ENCODE measurements at regions not wholly inside any gene's neighbourhood (a gene's known extent, or its start where the extent isn't known, plus 50 kb on each side); places are given as distances from the start of the nearest gene placed in this dataset.

DNA sequence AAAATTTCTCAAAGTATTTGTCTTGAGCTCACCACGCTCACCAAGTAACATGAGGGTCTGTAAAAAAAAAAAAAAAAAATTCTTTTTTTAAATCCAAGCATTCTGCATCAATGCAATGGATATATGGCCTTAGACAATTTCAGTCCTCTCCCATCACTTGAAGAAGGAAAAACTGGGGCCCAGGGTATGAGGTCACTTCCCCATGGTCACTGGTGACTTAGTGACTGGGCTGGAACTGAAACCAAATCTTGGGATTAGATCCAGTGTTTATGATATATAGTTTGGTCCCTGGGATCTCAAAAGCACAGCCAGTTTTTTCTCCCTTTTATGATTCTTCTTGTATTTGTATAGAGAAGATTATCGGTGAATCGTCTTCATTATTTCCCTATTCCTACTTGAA is 477.9 kb upstream of the TNP1 start:
- H3K9ac ChIP-seq (ENCODE audit: low read length) = no peak overlapping the region
- WGBS (ENCODE audit: extremely low coverage, insufficient coverage, low lambda C conversion rate) = no CpG with 5 or more reads among the region's 3 CpGs
- no peaks in the 10 kb centered on the region for H3K36me3 ChIP-seq (ENCODE audit: control insufficient read depth, insufficient read depth, low read length)
- no peaks in the 10 kb centered on the region for H3K79me2 ChIP-seq (ENCODE audit: control insufficient read depth, insufficient read depth, low read length)
- H3K27me3 ChIP-seq (ENCODE audit: insufficient read depth, low read length, poor library complexity) = no peaks in the 10 kb centered on the region
- H2BK15ac ChIP-seq (replicated peaks; ENCODE audit: low read depth) = no peak overlapping the region
- no peaks in the 10 kb centered on the region for H3K79me1 ChIP-seq (ENCODE audit: low read length)
- no peak overlapping the region for H3K4ac ChIP-seq (ENCODE audit: low read depth, low read length)
- H3K18ac ChIP-seq (ENCODE audit: low read length) = peak overlapping the region; percentile 92
- no peak for DNase-seq
- no peak overlapping the region for H3K23ac ChIP-seq (ENCODE audit: low read length)
- no peak overlapping the region for H3K4me3 ChIP-seq (ENCODE audit: low read length)
- H3K56ac ChIP-seq (ENCODE audit: low read length) = no peak overlapping the region
- no peak overlapping the region for H3K4me2 ChIP-seq (ENCODE audit: low read length)
- H2BK120ac ChIP-seq (ENCODE audit: low read depth, low read length) = no peak overlapping the region
- H3K4me1 ChIP-seq (ENCODE audit: control insufficient read depth, low read depth, low read length) = peaks cover 2% of the 10 kb centered on the region
- H4K5ac ChIP-seq (ENCODE audit: low read length) = no peak overlapping the region
- H4K8ac ChIP-seq (ENCODE audit: low read depth, low read length) = no peak overlapping the region
- H2AK5ac ChIP-seq (ENCODE audit: low read length) = no peak overlapping the region
- no peak overlapping the region for H2BK5ac ChIP-seq (ENCODE audit: low read length)
- no peak overlapping the region for H3K27ac ChIP-seq (ENCODE audit: low read depth, low read length)

DNA sequence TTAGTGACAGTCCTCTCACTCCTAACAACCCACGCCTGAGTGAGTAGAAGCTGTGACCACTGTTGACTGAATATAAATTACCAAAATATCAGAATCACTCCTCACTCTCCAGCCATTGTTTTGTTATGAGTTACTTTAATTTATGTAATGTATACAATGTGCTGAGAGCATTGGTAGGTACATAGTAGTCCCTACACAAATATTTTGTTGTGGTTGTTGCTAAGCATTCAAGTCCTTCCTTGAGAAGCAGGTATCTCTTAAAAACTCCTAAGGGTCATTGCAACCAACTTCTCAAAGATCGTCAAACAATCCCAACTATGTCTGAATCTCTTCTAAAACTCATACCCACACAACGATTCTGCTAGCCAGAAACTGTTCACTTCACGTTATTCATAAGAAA is 476.8 kb upstream of the TNP1 start:
- no peaks in the 10 kb centered on the region for H3K79me1 ChIP-seq (ENCODE audit: low read length)
- H3K4me3 ChIP-seq (ENCODE audit: low read length) = no peak overlapping the region
- H3K18ac ChIP-seq (ENCODE audit: low read length) = no peak overlapping the region
- no peak overlapping the region for H3K56ac ChIP-seq (ENCODE audit: low read length)
- no peaks in the 10 kb centered on the region for H3K36me3 ChIP-seq (ENCODE audit: control insufficient read depth, insufficient read depth, low read length)
- no peak overlapping the region for H3K9ac ChIP-seq (ENCODE audit: low read length)
- no peak overlapping the region for H2BK15ac ChIP-seq (replicated peaks; ENCODE audit: low read depth)
- H3K79me2 ChIP-seq (ENCODE audit: control insufficient read depth, insufficient read depth, low read length) = no peaks in the 10 kb centered on the region
- H3K27ac ChIP-seq (ENCODE audit: low read depth, low read length) = no peak overlapping the region
- peaks cover 6% of the 10 kb centered on the region for H3K4me1 ChIP-seq (ENCODE audit: control insufficient read depth, low read depth, low read length)
- WGBS (ENCODE audit: extremely low coverage, insufficient coverage, low lambda C conversion rate) = 100% methylated on average over 2 of the region's 4 CpGs
- no peak overlapping the region for H4K8ac ChIP-seq (ENCODE audit: low read depth, low read length)
- no peak overlapping the region for H2AK5ac ChIP-seq (ENCODE audit: low read length)
- no peak overlapping the region for H2BK5ac ChIP-seq (ENCODE audit: low read length)
- no peaks in the 10 kb centered on the region for H3K27me3 ChIP-seq (ENCODE audit: insufficient read depth, low read length, poor library complexity)
- no peak overlapping the region for H3K4ac ChIP-seq (ENCODE audit: low read depth, low read length)
- no peak overlapping the region for H2BK120ac ChIP-seq (ENCODE audit: low read depth, low read length)
- H3K23ac ChIP-seq (ENCODE audit: low read length) = no peak overlapping the region
- DNase-seq = no peak
- H4K5ac ChIP-seq (ENCODE audit: low read length) = no peak overlapping the region
- H3K4me2 ChIP-seq (ENCODE audit: low read length) = no peak overlapping the region

DNA sequence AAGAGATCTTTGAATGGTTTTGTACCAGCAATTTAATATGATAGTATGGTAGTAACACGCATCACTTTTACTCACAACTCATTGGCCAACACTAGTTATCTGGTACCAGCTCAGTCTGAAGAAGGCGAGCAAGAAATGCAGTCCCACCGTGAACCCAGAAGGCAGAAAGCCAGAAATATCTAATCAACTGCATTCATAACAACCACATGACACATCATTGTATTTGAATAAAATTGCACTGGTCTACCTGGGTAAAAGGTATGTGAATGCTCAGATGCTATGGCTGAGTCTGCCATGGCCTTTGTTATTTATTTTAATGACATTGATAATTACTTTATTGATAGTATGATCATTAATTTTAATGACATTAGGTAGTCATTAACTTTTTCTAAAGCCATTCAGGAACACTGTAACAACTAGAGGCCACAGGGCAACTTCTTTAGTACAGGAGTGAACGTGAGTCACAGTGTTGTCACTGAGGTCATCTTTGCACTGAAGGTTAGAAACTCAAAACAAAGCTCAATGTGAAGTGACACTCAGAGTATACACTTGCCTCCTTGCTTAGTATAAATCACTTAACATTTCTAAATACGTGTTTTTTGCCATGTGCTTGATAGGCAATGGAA is 475.6 kb upstream of the TNP1 start:
- Histone ChIP-seq H4K8ac (ENCODE audit: low read depth, low read length) (no peak overlapping the region), H3K4me1 (ENCODE audit: control insufficient read depth, low read depth, low read length) (peaks cover 7% of the 10 kb centered on the region), H3K4me2 (ENCODE audit: low read length) (no peak overlapping the region), H3K4ac (ENCODE audit: low read depth, low read length) (no peak overlapping the region), H3K56ac (ENCODE audit: low read length) (no peak overlapping the region), H3K27me3 (ENCODE audit: insufficient read depth, low read length, poor library complexity) (no peaks in the 10 kb centered on the region), H3K79me1 (ENCODE audit: low read length) (no peaks in the 10 kb centered on the region), H2AK5ac (ENCODE audit: low read length) (no peak overlapping the region), H4K5ac (ENCODE audit: low read length) (no peak overlapping the region), H3K4me3 (ENCODE audit: low read length) (no peak overlapping the region), H3K79me2 (ENCODE audit: control insufficient read depth, insufficient read depth, low read length) (no peaks in the 10 kb centered on the region), H2BK5ac (ENCODE audit: low read length) (no peak overlapping the region), H3K9ac (ENCODE audit: low read length) (no peak overlapping the region), H2BK120ac (ENCODE audit: low read depth, low read length) (no peak overlapping the region), H2BK15ac (replicated peaks; ENCODE audit: low read depth) (no peak overlapping the region), H3K23ac (ENCODE audit: low read length) (no peak overlapping the region), H3K36me3 (ENCODE audit: control insufficient read depth, insufficient read depth, low read length) (no peaks in the 10 kb centered on the region), H3K18ac (ENCODE audit: low read length) (no peak overlapping the region), H3K27ac (ENCODE audit: low read depth, low read length) (no peak overlapping the region)
- no peak for DNase-seq
- WGBS (ENCODE audit: extremely low coverage, insufficient coverage, low lambda C conversion rate) = no CpG with 5 or more reads among the region's 5 CpGs

DNA sequence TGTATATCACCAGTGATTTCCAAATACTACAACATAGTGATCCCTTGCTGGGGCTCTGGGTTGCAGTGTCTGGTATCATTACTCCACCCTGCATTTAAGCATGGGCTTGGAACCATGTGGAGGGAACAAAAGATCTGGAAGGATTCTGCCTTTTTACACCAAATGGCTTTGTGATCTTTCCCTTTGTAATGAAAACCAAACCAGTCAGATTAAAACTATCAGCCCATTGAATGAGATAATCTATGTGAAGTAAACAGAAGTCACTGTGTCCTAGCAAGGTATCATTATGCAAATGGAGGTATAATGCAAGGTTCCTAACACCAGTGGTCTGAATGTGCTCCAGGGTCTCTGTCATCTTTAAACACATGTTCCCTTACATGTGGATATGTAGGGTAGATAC is 474.7 kb upstream of the TNP1 start:
- H2BK15ac ChIP-seq (replicated peaks; ENCODE audit: low read depth) = no peak overlapping the region
- peak overlapping the region; percentile 24 for H3K4ac ChIP-seq (ENCODE audit: low read depth, low read length)
- no peak overlapping the region for H3K9ac ChIP-seq (ENCODE audit: low read length)
- no peak overlapping the region for H2BK120ac ChIP-seq (ENCODE audit: low read depth, low read length)
- H3K18ac ChIP-seq (ENCODE audit: low read length) = no peak overlapping the region
- no peaks in the 10 kb centered on the region for H3K36me3 ChIP-seq (ENCODE audit: control insufficient read depth, insufficient read depth, low read length)
- no peaks in the 10 kb centered on the region for H3K79me1 ChIP-seq (ENCODE audit: low read length)
- peak; percentile 34 for DNase-seq
- peaks cover 7% of the 10 kb centered on the region for H3K4me1 ChIP-seq (ENCODE audit: control insufficient read depth, low read depth, low read length)
- no peaks in the 10 kb centered on the region for H3K79me2 ChIP-seq (ENCODE audit: control insufficient read depth, insufficient read depth, low read length)
- no peak overlapping the region for H3K4me2 ChIP-seq (ENCODE audit: low read length)
- H4K5ac ChIP-seq (ENCODE audit: low read length) = no peak overlapping the region
- H4K8ac ChIP-seq (ENCODE audit: low read depth, low read length) = no peak overlapping the region
- no peak overlapping the region for H3K27ac ChIP-seq (ENCODE audit: low read depth, low read length)
- H3K23ac ChIP-seq (ENCODE audit: low read length) = no peak overlapping the region
- no peak overlapping the region for H2AK5ac ChIP-seq (ENCODE audit: low read length)
- H3K56ac ChIP-seq (ENCODE audit: low read length) = no peak overlapping the region
- no peak overlapping the region for H2BK5ac ChIP-seq (ENCODE audit: low read length)
- no peaks in the 10 kb centered on the region for H3K27me3 ChIP-seq (ENCODE audit: insufficient read depth, low read length, poor library complexity)
- H3K4me3 ChIP-seq (ENCODE audit: low read length) = no peak overlapping the region

DNA sequence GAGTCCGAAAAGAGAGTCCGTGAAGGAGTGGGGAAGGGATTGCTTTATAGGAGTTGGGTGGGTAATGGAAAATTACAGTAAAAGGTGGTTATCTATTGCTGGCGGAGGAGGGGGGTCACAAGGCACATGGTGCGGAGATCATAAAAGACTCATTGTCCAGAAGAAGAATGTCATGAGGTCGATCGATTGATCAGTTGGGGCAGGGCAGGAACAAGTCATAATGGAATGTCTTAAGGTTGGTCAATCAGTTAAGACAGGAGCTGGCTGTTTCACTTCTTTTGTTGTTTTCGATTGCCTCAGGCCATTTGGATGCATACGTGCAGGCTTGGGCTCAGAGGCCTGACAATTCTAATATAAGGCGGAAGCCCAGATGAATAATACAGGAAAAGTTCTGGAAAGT is 473.0 kb upstream of the TNP1 start:
- Histone ChIP-seq H3K4me1 (ENCODE audit: control insufficient read depth, low read depth, low read length) (peaks cover 5% of the 10 kb centered on the region), H3K4me3 (ENCODE audit: low read length) (no peak overlapping the region), H3K9ac (ENCODE audit: low read length) (no peak overlapping the region), H3K27me3 (ENCODE audit: insufficient read depth, low read length, poor library complexity) (no peaks in the 10 kb centered on the region), H4K5ac (ENCODE audit: low read length) (no peak overlapping the region), H2BK120ac (ENCODE audit: low read depth, low read length) (no peak overlapping the region), H3K4me2 (ENCODE audit: low read length) (no peak overlapping the region), H3K27ac (ENCODE audit: low read depth, low read length) (no peak overlapping the region), H3K79me2 (ENCODE audit: control insufficient read depth, insufficient read depth, low read length) (no peaks in the 10 kb centered on the region), H2BK5ac (ENCODE audit: low read length) (no peak overlapping the region), H3K23ac (ENCODE audit: low read length) (no peak overlapping the region), H3K4ac (ENCODE audit: low read depth, low read length) (peak overlapping the region; percentile 75), H2AK5ac (ENCODE audit: low read length) (no peak overlapping the region), H3K56ac (ENCODE audit: low read length) (peak overlapping the region; percentile 10), H3K79me1 (ENCODE audit: low read length) (no peaks in the 10 kb centered on the region), H2BK15ac (replicated peaks; ENCODE audit: low read depth) (no peak overlapping the region), H3K36me3 (ENCODE audit: control insufficient read depth, insufficient read depth, low read length) (no peaks in the 10 kb centered on the region), H4K8ac (ENCODE audit: low read depth, low read length) (no peak overlapping the region), H3K18ac (ENCODE audit: low read length) (peak overlapping the region; percentile 73)
- peak; percentile 50 for DNase-seq
- WGBS (ENCODE audit: extremely low coverage, insufficient coverage, low lambda C conversion rate) = no CpG with 5 or more reads among the region's 9 CpGs

DNA sequence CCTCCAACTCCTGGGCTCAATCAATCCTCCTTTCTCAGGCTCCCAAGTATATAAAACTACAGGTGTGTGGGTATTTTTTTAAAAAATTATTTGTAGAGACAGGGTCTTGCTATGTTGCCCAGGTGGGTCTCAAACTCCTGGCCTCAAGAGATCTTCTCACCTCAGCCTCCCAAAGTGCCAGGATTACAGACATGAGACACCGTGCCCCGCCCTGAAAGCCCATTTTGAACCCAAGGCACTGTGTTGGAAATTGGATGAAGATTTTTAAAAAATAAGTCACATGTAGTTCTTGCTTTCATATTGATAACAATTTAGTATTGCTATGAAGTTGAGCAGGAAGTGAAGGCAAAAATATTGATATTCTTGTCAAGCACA is 472.5 kb upstream of the TNP1 start:
- Histone ChIP-seq H3K27me3 (ENCODE audit: insufficient read depth, low read length, poor library complexity) (no peaks in the 10 kb centered on the region), H3K79me1 (ENCODE audit: low read length) (no peaks in the 10 kb centered on the region), H3K4me1 (ENCODE audit: control insufficient read depth, low read depth, low read length) (peaks cover 5% of the 10 kb centered on the region), H3K18ac (ENCODE audit: low read length) (no peak overlapping the region), H2BK5ac (ENCODE audit: low read length) (no peak overlapping the region), H3K9ac (ENCODE audit: low read length) (no peak overlapping the region), H3K4me2 (ENCODE audit: low read length) (no peak overlapping the region), H2BK120ac (ENCODE audit: low read depth, low read length) (peak overlapping the region; percentile 33), H2BK15ac (replicated peaks; ENCODE audit: low read depth) (no peak overlapping the region), H3K56ac (ENCODE audit: low read length) (peak overlapping the region; percentile 8), H2AK5ac (ENCODE audit: low read length) (no peak overlapping the region), H4K8ac (ENCODE audit: low read depth, low read length) (no peak overlapping the region), H4K5ac (ENCODE audit: low read length) (no peak overlapping the region), H3K36me3 (ENCODE audit: control insufficient read depth, insufficient read depth, low read length) (no peaks in the 10 kb centered on the region), H3K23ac (ENCODE audit: low read length) (no peak overlapping the region), H3K4ac (ENCODE audit: low read depth, low read length) (peak overlapping the region; percentile 65), H3K79me2 (ENCODE audit: control insufficient read depth, insufficient read depth, low read length) (no peaks in the 10 kb centered on the region), H3K27ac (ENCODE audit: low read depth, low read length) (no peak overlapping the region), H3K4me3 (ENCODE audit: low read length) (no peak overlapping the region)
- DNase-seq = no peak
- no CpG with 5 or more reads among the region's 2 CpGs for WGBS (ENCODE audit: extremely low coverage, insufficient coverage, low lambda C conversion rate)
